GM21381 (cell line): ENCODE measurements at regions not wholly inside any gene's neighbourhood (a gene's known extent, or its start where the extent isn't known, plus 50 kb on each side); places are given as distances from the start of the nearest gene placed in this dataset.
"Not testable (repeated sequence)": the region's sequence is repeated elsewhere in the genome, so short reads cannot be mapped to it uniquely, and the experiment has no call there.

Experiments
- ATAC-seq: cut with Tn5 transposase; IDR thresholded peaks from one replicate; pipeline ENCODE4 v1.9.1; 2021; ENCODE audit warnings: mild to moderate bottlenecking, moderate library complexity; ENCODE audit not compliant: unreplicated experiment

DNA sequence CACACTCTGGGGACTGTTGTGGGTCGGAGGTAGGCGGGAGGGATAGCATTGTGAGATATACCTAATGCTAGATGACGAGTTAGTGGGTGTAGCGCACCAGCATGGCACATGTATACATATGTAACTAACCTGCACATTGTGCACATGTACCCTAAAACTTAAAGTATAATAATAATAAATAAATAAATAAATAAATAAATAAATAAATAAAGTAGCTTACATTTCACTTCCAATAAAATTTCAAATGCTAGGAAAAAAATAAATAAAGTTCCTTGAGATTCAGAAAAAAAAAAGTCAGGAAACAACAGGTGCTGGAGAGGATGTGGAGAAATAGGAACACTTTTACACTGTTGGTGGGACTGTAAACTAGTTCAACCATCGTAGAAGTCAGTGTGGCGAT lies 353.5 kb upstream of the UBE2E2 start:
- ATAC-seq, result not testable (repeated sequence)

DNA sequence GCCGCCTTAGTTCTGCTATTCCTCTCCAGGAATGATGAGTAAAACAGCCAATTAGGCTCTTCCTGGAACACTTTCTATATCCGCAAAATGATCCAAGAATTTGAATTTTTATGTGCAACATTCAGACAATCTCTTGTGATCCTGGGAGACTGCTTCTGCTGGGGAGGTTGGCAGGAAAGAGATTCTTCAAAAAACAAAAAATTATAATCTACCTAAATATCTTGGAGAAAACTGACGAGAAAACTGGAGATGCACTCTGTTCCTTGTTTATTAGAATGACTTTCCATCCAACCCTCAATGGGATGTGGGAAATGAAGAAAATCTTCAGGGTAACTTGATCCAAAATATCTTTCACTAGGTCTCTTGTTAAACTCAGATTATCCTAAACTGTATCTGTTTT lies 346.3 kb upstream of the UBE2E2 start:
- ATAC-seq, result no peak

DNA sequence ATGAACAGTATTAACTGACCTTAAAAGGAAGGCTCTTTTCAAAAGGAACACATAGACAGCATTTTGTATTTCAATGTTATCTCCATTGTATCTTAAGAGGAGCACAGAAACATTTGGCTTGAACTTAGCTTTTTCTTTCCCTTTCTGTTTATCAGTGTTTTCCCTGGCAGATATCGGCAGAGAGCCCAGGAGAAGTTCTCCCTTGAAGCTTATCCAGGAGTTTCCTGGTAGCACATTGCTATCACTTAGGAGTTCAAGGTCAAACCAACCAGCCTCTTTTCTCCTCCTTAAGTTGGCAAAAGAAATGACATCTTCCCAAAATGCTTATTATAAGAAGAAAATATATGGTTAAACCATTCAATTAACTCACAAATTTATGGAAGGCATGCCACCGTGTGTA lies 344.6 kb upstream of the UBE2E2 start:
- no peak for ATAC-seq

DNA sequence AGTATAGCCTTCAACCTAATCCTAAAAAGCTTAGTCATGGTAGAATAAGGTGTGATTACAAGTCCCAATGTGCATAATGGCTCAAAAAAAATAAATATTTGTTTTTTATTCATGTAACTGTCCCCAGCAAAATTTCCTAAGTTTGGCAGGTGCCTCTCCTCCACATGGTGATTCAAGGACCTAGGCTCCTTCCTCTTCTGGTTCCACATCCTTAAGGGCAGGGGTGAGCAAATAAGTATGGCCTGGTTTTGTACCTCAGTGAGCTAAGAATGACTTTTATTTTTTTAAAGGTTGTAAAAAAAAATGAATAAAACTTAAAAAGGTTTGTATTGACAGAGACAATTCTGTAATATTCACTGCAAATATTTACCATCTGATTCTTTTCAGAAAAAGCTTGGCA lies 343.5 kb upstream of the UBE2E2 start:
- ATAC-seq, result no peak

DNA sequence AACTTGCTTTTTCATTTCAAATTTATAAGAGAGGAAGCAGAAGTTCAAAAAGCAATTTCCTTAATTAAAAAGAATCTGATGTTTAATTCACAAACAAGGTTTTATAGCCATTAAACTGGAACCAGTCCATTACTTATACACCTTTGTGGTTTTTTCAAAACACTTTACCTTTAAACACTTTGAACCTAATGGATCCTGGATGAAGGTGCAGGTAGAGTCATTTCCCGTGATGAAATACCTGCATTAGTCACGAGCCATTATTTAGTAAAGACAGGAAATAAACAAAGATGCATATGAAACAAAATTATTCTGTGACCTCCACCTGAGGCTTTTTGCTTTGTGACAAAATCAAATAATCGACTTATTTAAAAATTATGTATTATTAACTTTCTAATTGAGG lies 341.7 kb upstream of the UBE2E2 start:
- ATAC-seq, result no peak

DNA sequence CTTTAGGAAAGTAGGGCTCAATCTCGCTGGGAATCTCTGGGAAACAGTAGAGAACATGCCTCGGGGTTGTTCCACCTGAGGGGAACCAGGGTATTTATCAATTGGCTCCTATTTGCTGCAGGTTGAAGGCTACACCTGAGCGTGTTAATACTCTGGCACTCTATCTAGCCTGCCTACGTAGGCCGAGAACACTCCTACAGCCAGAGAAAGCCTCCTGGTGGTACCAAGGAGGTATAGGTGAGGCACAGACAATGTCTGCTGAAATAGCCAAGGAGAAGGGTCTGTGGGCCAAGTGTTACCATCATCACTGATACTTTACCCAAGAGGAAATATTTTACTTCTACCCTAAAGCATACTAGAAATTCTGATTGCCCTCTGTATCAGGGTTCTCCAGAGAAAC lies 341.0 kb upstream of the UBE2E2 start:
- no peak for ATAC-seq

DNA sequence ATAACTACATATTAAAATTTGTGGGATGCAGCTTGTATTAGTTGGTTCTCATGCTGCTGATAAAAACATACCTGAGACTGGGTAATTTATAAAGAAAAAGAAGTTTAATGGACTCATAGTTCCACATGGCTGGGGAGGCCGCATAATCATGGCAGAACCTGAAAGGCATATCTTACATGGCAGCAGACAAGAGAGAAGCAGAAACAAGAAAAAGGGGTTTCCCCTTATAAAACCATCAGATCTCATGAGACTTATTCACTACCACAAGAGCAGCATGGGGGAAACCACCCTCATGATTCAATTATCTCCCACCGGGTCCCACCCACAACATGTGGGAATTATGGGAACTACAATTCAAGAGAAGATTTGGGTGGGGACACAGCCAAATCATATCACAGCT lies 320.3 kb upstream of the UBE2E2 start:
- ATAC-seq, result not testable (repeated sequence)

DNA sequence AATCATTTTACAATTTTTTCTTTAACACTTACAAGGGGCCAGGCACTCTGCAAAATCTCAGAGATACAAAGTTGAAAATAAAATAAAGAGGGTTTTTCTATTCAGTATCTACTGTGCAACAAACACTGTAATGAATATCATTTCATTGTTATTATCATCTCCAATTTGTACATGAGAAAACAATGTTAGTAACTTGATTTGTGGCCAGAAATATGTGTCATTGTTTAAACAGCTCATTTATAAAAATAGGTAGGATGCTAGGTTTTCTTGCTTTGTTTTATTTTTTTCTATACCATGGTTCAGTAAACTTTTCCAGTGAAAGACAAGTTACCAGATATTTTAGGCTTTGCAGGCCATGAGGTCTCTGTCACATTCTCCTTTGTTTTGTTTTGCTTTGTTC lies 318.1 kb upstream of the UBE2E2 start:
- no peak for ATAC-seq

DNA sequence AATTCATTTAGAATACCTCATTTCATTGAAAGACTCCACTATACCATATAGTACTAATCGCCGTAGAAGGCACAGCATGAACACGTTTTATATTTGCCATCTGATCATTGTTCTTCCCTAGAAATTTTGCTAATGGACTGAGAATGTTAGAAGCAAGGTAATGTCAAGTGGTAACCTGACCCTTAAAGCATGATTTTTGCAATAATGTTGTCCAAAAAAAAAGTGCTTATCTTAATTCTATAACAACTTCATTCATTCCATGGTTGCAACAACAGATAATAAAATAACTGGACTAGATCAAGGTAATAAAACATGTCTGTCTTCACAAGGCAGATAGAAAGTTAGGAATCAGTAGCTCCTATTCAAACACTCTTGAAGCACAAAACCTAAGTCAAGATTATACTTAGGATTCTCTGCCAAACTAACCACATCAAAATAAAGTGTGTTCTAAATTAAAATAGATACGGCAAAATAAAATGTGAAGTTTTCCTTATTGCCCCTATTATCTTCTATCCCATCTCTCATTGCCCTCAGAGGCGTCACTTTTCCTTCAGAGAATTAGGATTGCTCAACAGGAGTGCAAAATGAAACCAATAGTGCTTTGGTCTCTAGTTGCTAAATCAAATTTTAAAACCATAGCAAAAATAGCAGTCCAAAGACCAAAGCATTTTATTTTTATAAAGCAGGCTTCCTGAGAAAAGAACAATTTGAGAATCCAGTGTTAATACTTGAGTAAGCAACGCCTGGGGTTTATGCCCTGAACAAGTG lies 317.4 kb upstream of the UBE2E2 start:
- no peak for ATAC-seq

DNA sequence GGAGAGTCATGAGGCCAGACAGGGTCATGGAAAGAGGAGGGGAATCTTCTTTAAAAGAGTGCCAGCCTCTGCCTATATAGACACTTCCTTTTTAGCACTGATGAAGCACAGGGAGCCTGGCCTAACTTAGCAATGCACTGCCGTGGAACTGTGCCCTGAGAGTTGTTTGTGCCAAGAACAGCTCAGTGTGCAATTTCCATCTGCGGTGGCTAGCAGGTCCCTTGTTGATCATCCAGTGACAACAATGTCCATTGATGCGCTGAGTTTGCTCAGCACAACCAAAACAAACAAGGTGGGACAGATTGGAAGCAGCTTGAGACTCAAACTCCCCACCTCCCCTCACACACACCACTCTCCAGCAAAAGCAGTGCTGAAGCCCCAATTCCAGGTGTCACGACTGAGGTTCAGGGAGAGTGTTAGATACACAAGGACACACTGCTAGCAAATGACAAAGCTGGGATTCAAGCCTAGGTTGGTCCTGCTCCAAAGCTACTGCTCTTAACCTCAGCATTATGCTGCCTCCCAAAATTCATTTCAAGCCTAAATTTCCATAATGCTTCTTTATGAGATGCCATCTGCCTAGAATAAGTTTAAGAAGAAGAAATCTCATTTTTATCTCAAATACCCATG lies 316.6 kb upstream of the UBE2E2 start:
- ATAC-seq, result no peak

DNA sequence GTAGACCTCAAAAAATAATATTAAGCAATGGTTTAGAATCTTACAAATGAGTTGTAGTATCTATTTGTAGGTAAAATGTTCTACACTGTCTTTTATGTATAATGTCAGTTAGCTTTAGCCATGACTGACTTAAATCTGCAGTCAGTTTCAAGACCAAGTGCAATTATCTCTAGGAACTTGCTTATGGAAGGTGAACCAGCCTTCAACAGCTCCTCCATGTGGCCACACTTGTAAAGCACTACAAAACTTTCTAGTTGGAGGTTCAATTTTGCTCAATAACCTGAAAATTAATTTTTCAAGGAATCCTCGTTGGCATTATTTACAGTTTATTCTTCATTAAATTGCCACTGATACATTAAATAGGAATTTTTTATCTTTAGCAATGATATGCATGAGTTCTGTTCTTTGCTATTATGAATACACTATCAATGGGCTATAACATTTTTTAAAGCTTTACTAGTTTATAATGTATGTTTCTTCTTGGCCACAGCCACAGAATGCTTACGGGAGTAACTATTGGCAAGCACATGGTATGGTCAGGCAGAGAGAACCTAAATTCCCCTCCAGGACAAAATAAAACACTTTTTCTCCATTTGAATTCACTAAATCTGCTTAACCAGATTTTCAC lies 315.3 kb upstream of the UBE2E2 start:
- no peak for ATAC-seq

DNA sequence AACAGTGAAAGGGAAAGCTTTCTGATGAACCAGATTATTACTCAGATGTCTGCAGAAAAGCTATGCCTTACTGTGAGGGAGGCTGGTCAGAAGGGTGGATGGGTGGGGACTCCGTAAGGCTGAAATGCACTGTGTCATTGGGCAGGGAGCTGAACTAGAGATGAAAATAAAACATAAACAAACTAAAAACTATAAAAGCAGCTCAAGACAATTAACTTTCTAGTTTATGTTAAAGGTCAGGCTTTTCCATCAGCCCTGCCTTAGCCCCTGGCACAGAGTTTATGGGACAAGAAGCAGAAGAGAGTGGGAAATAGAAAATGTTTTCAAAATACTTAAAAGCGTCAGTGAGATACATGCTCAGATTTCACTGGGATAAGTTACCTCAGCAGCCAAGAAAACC lies 310.0 kb upstream of the UBE2E2 start:
- no peak for ATAC-seq

DNA sequence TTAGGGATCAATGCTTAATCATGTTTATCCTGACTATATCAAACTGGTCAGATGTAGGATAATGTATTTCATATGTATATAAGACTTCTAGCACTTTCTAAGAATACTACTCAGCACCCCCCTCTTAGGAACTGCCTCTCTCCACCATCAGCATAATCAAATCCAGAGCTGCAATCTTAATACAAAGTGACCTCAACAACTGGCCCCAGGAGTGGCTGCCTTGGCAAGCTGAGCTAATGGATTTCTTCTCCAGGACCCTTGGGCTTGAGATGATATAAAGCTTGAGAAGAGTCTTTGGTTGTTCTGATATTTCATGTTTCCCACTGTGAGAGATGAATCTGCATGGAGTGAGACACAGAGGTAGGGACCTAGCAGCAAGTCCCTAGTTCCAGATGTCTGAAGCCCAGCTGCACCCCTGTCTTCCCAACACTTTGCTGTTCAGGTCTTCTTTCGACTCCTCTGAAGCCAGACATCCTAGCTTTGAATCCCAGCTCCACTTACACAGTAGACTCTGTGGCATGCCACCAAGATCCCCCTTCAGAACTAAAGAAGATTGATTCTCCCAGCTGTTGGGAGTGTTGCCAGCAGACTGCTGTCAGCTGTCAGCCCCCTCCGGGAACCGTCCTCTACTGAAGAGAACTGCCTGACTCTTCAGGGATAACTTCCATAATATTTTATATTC lies 309.3 kb upstream of the UBE2E2 start:
- no peak for ATAC-seq

DNA sequence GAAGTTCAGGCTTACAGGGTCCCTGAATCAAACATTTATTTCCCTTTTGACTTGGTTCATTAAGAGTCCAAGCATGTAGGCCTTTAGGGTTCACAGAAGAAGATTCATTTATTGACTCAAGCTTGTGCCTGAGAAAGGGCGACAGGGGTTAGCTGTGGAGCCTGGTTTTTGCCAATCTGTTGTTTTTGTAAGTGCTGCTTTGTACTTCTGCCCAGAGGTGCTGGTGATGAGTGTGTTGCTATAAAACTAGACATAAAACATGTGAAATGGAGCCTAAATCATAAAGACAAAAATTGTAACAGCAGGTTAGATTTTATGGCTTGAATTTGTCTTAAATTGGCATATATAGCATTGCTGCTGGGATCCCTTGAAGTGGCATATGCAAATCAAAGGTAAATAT lies 308.3 kb upstream of the UBE2E2 start:
- no peak for ATAC-seq

DNA sequence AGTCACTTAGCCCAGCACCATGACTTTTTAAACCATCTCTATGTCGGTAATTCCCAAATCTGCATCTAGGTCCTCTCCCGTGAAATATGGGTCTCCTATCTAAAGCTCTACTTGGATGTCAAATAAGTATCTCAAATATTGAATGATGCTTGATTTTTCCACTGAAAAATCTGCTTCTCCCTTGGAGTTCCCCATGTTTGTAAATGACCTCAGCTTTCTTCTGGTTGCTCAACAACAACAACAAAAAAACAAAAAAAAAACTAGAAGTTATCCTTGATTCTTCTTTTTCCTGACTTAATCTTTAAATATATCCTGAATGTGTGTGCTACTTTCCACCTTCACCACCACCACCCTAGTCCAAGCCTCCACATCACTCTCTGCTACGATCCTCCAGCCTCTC lies 307.5 kb upstream of the UBE2E2 start:
- no peak for ATAC-seq

DNA sequence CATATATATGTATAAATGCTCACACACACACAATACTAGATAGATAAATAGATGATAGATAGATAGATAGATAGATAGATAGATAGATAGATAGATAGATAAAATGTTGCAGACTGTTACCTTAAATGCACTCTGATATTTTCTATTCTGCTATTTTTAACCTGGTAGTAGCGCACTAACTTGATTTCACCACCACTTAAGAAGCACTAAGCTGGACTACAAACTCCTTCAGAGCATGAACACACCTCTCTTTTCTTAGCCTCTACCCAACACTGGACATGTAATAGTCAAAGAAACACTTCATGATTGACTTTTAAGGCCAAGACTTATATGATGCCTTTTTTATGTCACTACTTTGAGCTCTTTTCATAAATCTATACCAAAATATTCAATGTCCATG lies 304.6 kb upstream of the UBE2E2 start:
- ATAC-seq, result no peak

DNA sequence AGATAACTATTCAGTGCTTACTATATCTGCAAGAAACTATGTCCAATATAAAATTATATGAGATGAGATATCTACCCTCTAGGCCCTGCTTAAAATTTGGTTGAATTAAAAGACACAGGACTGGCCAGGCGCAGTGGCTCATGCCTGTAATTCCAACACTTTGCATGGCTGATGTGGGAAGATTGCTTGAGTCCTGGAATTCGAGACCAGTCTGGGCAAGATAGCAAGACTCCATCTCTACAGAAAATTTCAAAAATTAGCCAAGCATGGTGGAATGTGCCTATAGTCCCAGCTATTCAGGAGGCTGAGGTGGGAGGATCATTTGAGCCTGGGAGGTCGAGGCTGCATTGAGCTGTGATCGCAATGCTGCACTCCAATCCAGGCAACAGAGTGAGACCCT lies 303.7 kb upstream of the UBE2E2 start:
- ATAC-seq, result no peak

DNA sequence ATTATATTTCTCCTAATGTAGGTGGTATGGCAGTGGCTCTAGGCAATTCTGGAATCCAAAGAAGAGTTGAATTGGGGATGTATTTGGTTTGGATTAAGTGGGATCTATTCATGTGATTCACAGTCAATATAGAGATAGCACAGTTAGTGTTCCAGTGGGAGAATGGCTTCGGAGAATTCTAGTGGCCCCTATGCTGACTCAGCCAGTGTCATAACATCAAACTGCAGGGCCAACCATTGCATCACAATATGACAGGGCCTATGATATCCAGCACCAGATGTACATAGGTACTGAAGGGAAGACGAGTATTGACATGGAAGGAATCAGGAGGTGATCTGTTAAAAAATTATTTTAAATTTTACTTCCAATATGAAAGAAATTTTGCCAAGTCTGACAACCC lies 302.8 kb upstream of the UBE2E2 start:
- ATAC-seq, result no peak

DNA sequence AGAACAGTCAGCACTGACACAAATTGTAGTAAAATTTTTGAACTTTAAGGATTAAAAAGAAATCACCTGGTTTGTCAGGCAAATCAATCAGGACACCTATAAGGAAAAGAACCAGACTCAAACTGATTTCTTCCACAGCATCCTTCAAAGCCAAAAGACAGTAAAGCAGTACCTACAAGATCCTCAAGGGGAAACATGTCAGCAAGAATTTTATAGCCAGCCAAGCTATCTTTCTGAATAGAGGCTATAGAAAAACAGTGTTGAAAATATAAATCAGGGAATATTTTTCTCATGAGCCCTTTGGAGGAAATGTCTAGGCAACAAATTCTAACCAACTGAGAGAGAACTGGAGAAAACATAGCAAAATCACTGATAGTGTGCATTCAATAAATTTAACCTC lies 301.4 kb upstream of the UBE2E2 start:
- no peak for ATAC-seq

DNA sequence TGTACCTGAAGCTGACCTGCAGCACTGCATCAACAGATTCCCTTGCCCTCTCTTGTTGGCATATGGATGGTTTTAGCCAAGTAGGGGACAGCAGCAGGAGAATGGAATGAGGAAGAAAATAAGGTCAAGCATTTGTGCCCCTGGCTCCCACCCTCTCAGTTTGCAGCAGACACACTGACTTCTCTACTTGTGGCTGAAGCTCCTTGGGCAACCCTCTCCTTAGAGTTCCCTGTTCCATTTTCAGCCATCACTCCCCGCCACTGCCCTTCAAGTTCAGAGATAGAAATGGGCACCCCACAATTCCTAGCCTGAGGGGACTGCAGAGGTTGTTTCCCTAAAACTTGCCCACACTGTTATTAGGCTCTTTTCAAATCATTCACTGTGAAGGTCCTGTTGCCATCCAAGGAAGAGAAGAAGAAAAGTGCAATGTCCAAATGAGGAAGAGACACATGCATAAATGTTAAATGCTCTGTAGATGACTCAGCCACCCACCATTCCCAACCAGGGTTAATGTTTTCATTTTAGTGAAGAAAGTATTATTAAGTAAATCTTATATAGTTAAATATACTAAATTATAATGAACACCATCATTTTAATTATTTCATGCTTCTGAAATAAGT lies 295.9 kb upstream of the UBE2E2 start:
- no peak for ATAC-seq

DNA sequence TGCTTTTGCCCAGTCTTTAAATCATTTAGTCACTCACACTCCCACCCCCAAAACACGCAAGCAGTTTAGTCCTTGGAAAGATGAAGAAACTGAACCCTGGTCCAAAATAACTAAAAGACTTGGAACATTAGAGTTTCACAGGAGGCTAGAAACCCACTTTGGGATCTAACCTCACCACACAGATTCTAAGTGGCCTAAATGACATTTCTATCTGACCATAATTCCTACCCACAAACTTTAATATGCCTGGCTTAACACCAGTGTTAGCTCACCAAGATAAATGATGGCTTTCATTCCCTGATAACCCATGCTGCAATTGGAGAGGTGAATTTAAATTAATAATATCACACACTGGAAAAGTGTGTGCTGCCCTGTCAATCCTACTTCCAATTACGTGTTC lies 295.3 kb upstream of the UBE2E2 start:
- ATAC-seq, result no peak
